SK-N-SH (cell line): ENCODE measurements at regions not wholly inside any gene's neighbourhood (a gene's known extent, or its start where the extent isn't known, plus 50 kb on each side); places are given as distances from the start of the nearest gene placed in this dataset.

Experiments used
- EZH2phosphoT487 ChIP-seq: fragments of 200-600 bp; sonication (generic); IDR thresholded peaks from 2 replicates; pipeline ENCODE4 v1.6.1; 2017; ENCODE audit warnings: low read depth, mixed run types, mild to moderate bottlenecking, antibody characterized with exemption, moderate library complexity, borderline replicate concordance
- GABPA ChIP-seq: IDR thresholded peaks from 2 replicates; pipeline ENCODE4 v1.4.0; 2012; ENCODE audit warnings: low read depth, mild to moderate bottlenecking
- NRF1 ChIP-seq: IDR thresholded peaks from 2 replicates; pipeline ENCODE4 v1.6.1; 2012; ENCODE audit warnings: low read depth, mild to moderate bottlenecking, low read length
- POLR2AphosphoS5 ChIP-seq: IDR thresholded peaks from 2 replicates; pipeline ENCODE4 v1.6.1; 2012; ENCODE audit warnings: low read depth, low read length
- RAD21 ChIP-seq: IDR thresholded peaks from 2 replicates; pipeline ENCODE4 v1.6.1; 2012; ENCODE audit warnings: mild to moderate bottlenecking, low read length
- RCOR1 ChIP-seq: fragments of 150-350 bp; IDR thresholded peaks from 2 replicates; pipeline ENCODE4 v1.6.1; 2017; ENCODE audit warnings: antibody characterized with exemption, low read length
- RFX5 ChIP-seq: IDR thresholded peaks from 2 replicates; pipeline ENCODE4 v1.6.1; 2012; ENCODE audit warnings: mild to moderate bottlenecking, improper control_type of control experiment, low read length
- TF ChIP-seq, protein P1 (sequence below): fragments of 200-600 bp; sonication (generic); IDR thresholded peaks from 2 replicates; pipeline ENCODE4 v1.6.1; 2017; ENCODE audit warnings: antibody characterized with exemption, mild to moderate bottlenecking, moderate library complexity
- TF ChIP-seq, protein P2 (sequence below): IDR thresholded peaks from 2 replicates; pipeline ENCODE4 v1.6.1; 2012; ENCODE audit warnings: mild to moderate bottlenecking, low read depth, low read length, moderate library complexity

DNA sequence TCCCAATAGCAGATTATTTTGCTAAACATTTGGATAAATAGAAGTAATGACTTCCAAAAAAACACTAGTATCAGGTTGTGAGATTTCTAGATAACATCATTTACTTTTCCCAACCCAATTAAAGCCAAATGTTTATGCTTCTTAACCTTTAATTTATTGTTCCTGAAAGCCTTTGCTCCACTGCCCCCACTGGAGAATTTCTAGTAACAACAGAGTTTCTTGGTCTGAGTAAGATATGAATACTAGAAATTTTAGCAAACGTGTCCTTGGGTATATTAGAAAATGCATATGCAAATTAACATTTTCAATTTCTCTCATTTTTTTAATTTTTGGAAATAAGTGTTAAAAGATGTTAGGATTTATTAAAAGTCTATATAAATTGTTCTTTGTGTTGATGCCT, 958.0 kb upstream of the PHF14 start:
- TF ChIP-seq GABPA (no peak), POLR2AphosphoS5 (no peak), RFX5 (no peak), EZH2phosphoT487 (no peak), NRF1 (no peak), RAD21 (0 out of 2 replicates have a peak, but pooled peaks have one; percentile 23), RCOR1 (no peak)
- TF ChIP-seq, protein P1, sequence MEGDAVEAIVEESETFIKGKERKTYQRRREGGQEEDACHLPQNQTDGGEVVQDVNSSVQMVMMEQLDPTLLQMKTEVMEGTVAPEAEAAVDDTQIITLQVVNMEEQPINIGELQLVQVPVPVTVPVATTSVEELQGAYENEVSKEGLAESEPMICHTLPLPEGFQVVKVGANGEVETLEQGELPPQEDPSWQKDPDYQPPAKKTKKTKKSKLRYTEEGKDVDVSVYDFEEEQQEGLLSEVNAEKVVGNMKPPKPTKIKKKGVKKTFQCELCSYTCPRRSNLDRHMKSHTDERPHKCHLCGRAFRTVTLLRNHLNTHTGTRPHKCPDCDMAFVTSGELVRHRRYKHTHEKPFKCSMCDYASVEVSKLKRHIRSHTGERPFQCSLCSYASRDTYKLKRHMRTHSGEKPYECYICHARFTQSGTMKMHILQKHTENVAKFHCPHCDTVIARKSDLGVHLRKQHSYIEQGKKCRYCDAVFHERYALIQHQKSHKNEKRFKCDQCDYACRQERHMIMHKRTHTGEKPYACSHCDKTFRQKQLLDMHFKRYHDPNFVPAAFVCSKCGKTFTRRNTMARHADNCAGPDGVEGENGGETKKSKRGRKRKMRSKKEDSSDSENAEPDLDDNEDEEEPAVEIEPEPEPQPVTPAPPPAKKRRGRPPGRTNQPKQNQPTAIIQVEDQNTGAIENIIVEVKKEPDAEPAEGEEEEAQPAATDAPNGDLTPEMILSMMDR = no peak
- TF ChIP-seq, protein P2, sequence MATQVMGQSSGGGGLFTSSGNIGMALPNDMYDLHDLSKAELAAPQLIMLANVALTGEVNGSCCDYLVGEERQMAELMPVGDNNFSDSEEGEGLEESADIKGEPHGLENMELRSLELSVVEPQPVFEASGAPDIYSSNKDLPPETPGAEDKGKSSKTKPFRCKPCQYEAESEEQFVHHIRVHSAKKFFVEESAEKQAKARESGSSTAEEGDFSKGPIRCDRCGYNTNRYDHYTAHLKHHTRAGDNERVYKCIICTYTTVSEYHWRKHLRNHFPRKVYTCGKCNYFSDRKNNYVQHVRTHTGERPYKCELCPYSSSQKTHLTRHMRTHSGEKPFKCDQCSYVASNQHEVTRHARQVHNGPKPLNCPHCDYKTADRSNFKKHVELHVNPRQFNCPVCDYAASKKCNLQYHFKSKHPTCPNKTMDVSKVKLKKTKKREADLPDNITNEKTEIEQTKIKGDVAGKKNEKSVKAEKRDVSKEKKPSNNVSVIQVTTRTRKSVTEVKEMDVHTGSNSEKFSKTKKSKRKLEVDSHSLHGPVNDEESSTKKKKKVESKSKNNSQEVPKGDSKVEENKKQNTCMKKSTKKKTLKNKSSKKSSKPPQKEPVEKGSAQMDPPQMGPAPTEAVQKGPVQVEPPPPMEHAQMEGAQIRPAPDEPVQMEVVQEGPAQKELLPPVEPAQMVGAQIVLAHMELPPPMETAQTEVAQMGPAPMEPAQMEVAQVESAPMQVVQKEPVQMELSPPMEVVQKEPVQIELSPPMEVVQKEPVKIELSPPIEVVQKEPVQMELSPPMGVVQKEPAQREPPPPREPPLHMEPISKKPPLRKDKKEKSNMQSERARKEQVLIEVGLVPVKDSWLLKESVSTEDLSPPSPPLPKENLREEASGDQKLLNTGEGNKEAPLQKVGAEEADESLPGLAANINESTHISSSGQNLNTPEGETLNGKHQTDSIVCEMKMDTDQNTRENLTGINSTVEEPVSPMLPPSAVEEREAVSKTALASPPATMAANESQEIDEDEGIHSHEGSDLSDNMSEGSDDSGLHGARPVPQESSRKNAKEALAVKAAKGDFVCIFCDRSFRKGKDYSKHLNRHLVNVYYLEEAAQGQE = no peak
